Peyer's patch (tissue), 4 donors: ENCODE measurements at regions not wholly inside any gene's neighbourhood (a gene's known extent, or its start where the extent isn't known, plus 50 kb on each side); places are given as distances from the start of the nearest gene placed in this dataset.

Experiments used
- DNase-seq, 3 donors: peaks; one replicate each; pipeline ENCODE4 v3.0.0-alpha.2; 2017 to 2019
- H3K27ac ChIP-seq, 4 donors: fragments of 200-600 bp; sonication (generic); one replicate each; pipeline ENCODE4 v1.5.1; 2016 to 2019
- H3K27me3 ChIP-seq, 2 donors: fragments of 200-600 bp; sonication (generic); one replicate each; pipeline ENCODE4 v1.5.1; 2019
- H3K36me3 ChIP-seq, 3 donors: fragments of 200-600 bp; sonication (generic); one replicate each; pipeline ENCODE4 v1.5.1; 2016 to 2019
- H3K4me1 ChIP-seq, 4 donors: fragments of 200-600 bp; sonication (generic); one replicate each; pipeline ENCODE4 v1.5.1; 2016 to 2019
- H3K4me3 ChIP-seq, 4 donors: fragments of 200-600 bp; sonication (generic); 1 replicate in 3 of 4; 2 replicates in 1 of 4; pipeline ENCODE4 v1.5.1; 2016 to 2019; ENCODE audit warnings: mild to moderate bottlenecking in 1 of 4
- H3K9me3 ChIP-seq, 4 donors: fragments of 200-600 bp; sonication (generic); one replicate each; pipeline ENCODE4 v1.5.1; 2016 to 2019; ENCODE audit warnings: mild to moderate bottlenecking in 1 of 4
- CTCF ChIP-seq, 6 experiments: fragments of 450-650 bp in 4 of 6; fragments of 200-600 bp in 2 of 6; sonication (generic) in 1 of 6; IDR thresholded peaks; one replicate each; pipeline ENCODE4 v1.5.1; 2017 to 2019; ENCODE audit warnings: antibody characterized with exemption in 6 of 6, mild to moderate bottlenecking in 3 of 6, moderate library complexity in 1 of 6
- POLR2A ChIP-seq, 2 donors: fragments of 450-650 bp; IDR thresholded peaks; one replicate each; pipeline ENCODE4 v1.5.1; 2017; ENCODE audit warnings: antibody characterized with exemption in 2 of 2, mild to moderate bottlenecking in 2 of 2, moderate library complexity in 2 of 2

GRCh38 chr6:74785236-74785635, 420.6 kb downstream of the COL12A1 start:
- H3K4me1 ChIP-seq, result no peaks in the 10 kb centered on the region
- TF ChIP-seq POLR2A (IDR thresholded peaks at IDR 0.05), result no peak
- TF ChIP-seq CTCF (IDR thresholded peaks at IDR 0.05), result no peak
- DNase-seq, result no peak

GRCh38 chr6:74782346-74782745, 423.5 kb downstream of the COL12A1 start:
- no peak overlapping the region for H3K27ac ChIP-seq
- H3K9me3 ChIP-seq, result no peaks in the 10 kb centered on the region
- H3K4me1 ChIP-seq, result no peaks in the 10 kb centered on the region
- no peak for TF ChIP-seq CTCF (IDR thresholded peaks at IDR 0.05)
- TF ChIP-seq POLR2A (IDR thresholded peaks at IDR 0.05), result no peak
- no peaks in the 10 kb centered on the region for H3K27me3 ChIP-seq
- H3K36me3 ChIP-seq, result no peaks in the 10 kb centered on the region
- no peak overlapping the region for H3K4me3 ChIP-seq
- DNase-seq, result no peak

More at GRCh38 chr6:74785236-74785635, 420.6 kb downstream of the COL12A1 start:
- Histone ChIP-seq H3K4me3 (no peak overlapping the region), H3K36me3 (no peaks in the 10 kb centered on the region), H3K27me3 (no peaks in the 10 kb centered on the region), H3K9me3 (no peaks in the 10 kb centered on the region), H3K27ac (no peak overlapping the region)

GRCh38 chr6:74780831-74781230, 425.0 kb downstream of the COL12A1 start:
- TF ChIP-seq CTCF (IDR thresholded peaks at IDR 0.05) (no peak), POLR2A (IDR thresholded peaks at IDR 0.05) (no peak)
- H3K4me3 ChIP-seq, result no peak overlapping the region
- no peak for DNase-seq
- no peaks in the 10 kb centered on the region for H3K27me3 ChIP-seq
- no peaks in the 10 kb centered on the region for H3K36me3 ChIP-seq
- H3K27ac ChIP-seq, result no peak overlapping the region
- no peaks in the 10 kb centered on the region for H3K4me1 ChIP-seq
- H3K9me3 ChIP-seq, result no peaks in the 10 kb centered on the region

- Histone ChIP-seq H3K4me3 (no peak overlapping the region), H3K36me3 (no peaks in the 10 kb centered on the region), H3K4me1 (no peaks in the 10 kb centered on the region), H3K27me3 (no peaks in the 10 kb centered on the region), H3K27ac (no peak overlapping the region), H3K9me3 (no peaks in the 10 kb centered on the region)
- TF ChIP-seq POLR2A (IDR thresholded peaks at IDR 0.05), result no peak
- TF ChIP-seq CTCF (IDR thresholded peaks at IDR 0.05), result no peak
- DNase-seq, result no peak
These were observed 437.1 kb downstream of the COL12A1 start for GRCh38 chr6:74768738-74769137.

GRCh38 chr6:74768120-74768519, 437.7 kb downstream of the COL12A1 start:
- no peaks in the 10 kb centered on the region for H3K9me3 ChIP-seq
- no peaks in the 10 kb centered on the region for H3K4me1 ChIP-seq
- H3K27ac ChIP-seq, result no peak overlapping the region
- no peak for DNase-seq
- no peaks in the 10 kb centered on the region for H3K27me3 ChIP-seq
- no peak overlapping the region for H3K4me3 ChIP-seq
- no peaks in the 10 kb centered on the region for H3K36me3 ChIP-seq
- TF ChIP-seq POLR2A (IDR thresholded peaks at IDR 0.05) (no peak), CTCF (IDR thresholded peaks at IDR 0.05) (no peak)

GRCh38 chr6:74765486-74765885, 440.4 kb downstream of the COL12A1 start:
- Histone ChIP-seq H3K36me3 (no peaks in the 10 kb centered on the region), H3K4me1 (no peaks in the 10 kb centered on the region), H3K9me3 (no peaks in the 10 kb centered on the region), H3K27me3 (no peaks in the 10 kb centered on the region), H3K27ac (no peak overlapping the region), H3K4me3 (no peak overlapping the region)
- TF ChIP-seq POLR2A (IDR thresholded peaks at IDR 0.05) (no peak), CTCF (IDR thresholded peaks at IDR 0.05) (no peak)
- no peak for DNase-seq
